ENCODE measurements at regions not wholly inside any gene's neighbourhood (a gene's known extent, or its start where the extent isn't known, plus 50 kb on each side); places are given as distances from the start of the nearest gene placed in this dataset.
"Not testable (repeated sequence)": the region's sequence is repeated elsewhere in the genome, so short reads cannot be mapped to it uniquely, and the experiment has no call there.

DNA sequence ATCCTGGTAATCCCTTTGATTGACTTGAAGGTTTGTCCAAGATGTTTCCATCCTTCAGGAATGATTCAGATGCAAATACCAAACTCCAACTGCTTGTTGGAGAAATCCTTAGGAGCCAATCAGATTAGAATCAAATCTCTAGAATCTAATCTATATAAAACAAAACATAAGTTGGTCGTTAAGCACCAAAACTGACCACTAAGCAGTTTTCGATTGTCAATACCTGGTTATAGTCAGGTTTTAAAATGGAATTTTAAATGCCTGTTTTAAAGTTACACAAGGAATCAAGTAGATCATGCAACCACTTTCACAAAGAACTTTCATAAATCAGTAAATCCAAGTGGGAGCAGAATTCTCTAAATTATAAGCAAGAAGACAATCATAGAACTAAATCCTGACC lies 236.1 kb downstream of the PARM1 start:
- Histone ChIP-seq H3K27ac (no peak overlapping the region), H3K36me3 (ENCODE audit: low read depth, missing control alignments) (no peaks in the 10 kb centered on the region), H3K27me3 (no peaks in the 10 kb centered on the region), H3K4me1 (no peaks in the 10 kb centered on the region), H3K9me3 (no peaks in the 10 kb centered on the region), H3K4me3 (no peak overlapping the region)
- WGBS, 2 donors, result 71 to 72% methylated on average over 2 of the region's 2 CpGs
- TF ChIP-seq POLR2A (IDR thresholded peaks at IDR 0.05), result no peak
- TF ChIP-seq, protein P1, sequence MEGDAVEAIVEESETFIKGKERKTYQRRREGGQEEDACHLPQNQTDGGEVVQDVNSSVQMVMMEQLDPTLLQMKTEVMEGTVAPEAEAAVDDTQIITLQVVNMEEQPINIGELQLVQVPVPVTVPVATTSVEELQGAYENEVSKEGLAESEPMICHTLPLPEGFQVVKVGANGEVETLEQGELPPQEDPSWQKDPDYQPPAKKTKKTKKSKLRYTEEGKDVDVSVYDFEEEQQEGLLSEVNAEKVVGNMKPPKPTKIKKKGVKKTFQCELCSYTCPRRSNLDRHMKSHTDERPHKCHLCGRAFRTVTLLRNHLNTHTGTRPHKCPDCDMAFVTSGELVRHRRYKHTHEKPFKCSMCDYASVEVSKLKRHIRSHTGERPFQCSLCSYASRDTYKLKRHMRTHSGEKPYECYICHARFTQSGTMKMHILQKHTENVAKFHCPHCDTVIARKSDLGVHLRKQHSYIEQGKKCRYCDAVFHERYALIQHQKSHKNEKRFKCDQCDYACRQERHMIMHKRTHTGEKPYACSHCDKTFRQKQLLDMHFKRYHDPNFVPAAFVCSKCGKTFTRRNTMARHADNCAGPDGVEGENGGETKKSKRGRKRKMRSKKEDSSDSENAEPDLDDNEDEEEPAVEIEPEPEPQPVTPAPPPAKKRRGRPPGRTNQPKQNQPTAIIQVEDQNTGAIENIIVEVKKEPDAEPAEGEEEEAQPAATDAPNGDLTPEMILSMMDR (IDR thresholded peaks at IDR 0.05), result no peak
- DNase-seq, result no peak
- intact Hi-C loops (cut with DNase I; ENCODE audit: low total_unique reads), result no loop called here

DNA sequence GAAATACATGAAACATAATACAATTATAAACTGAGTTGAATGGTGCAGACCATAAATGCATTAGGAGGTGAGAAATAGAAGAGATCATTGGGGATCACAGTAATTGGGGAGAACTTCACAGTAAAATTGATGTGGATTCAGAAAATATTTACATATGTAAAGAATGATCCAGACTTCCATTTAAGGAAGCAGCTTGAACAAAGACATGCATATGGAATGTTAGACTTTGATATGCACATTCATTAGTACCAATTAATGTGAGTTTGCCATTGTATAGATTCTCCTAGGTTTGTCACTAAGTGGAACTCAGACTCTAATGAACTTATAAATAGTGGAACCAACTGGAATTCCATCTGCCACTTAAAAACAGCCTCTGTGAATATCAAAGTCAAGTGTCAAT lies 235.6 kb downstream of the PARM1 start:
- no peak for DNase-seq
- TF ChIP-seq, protein P1 (IDR thresholded peaks at IDR 0.05), result no peak
- no peak for TF ChIP-seq POLR2A (IDR thresholded peaks at IDR 0.05)
- no peaks in the 10 kb centered on the region for H3K4me1 ChIP-seq
- no peaks in the 10 kb centered on the region for H3K27me3 ChIP-seq
- H3K36me3 ChIP-seq (ENCODE audit: low read depth, missing control alignments), result no peaks in the 10 kb centered on the region
- H3K9me3 ChIP-seq, result no peaks in the 10 kb centered on the region
- intact Hi-C loops (cut with DNase I; ENCODE audit: low total_unique reads), result no loop called here
- H3K27ac ChIP-seq, result no peak overlapping the region
- H3K4me3 ChIP-seq, result no peak overlapping the region

DNA sequence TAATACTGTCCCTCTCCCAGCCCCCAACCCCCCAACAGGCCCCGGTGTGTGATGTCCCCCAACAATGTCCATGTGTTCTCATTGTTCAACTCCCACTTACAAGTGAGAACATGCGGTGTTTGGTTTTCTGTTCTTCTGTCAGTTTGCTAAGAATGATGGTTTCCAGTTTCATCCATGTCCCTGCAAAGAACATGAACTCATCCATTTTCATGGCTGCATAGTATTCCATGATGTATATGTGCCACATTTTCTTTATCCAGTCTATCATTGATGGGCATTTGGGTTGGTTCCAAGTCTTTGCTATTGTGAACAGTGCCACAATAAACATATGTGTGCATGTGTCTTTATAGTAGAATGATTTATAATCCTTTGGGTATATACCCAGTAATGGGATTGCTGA lies 232.2 kb downstream of the PARM1 start:
- 50 to 68% methylated on average over 2 of the region's 2 CpGs for WGBS, 2 donors
- H3K36me3 ChIP-seq (ENCODE audit: low read depth, missing control alignments); H3K4me1 ChIP-seq; H3K27me3 ChIP-seq; H3K27ac ChIP-seq; H3K9me3 ChIP-seq; DNase-seq; H3K4me3 ChIP-seq; intact Hi-C loops (cut with DNase I; ENCODE audit: low total_unique reads): not testable (repeated sequence)

DNA sequence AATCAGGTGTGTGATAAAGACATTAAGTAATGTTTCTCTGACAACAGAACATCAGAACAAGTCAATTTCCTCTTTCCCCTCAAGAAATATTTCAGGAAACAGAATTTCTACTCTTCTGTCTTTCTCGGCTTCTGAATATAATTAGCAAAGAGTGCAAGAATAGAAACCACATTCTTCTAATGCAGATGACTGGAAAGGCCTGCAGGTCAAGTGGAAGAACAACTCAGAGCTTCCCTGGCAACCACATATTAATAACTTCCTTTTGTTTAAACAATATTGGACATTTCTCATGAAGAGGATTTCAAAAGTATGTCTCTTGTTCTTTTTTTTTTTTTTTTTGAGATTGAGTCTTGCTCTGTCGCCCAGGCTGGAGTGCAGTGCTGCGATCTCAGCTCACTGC lies 225.5 kb downstream of the PARM1 start:
- Histone ChIP-seq H3K27me3 (no peaks in the 10 kb centered on the region), H3K4me3 (no peak overlapping the region), H3K4me1 (no peaks in the 10 kb centered on the region), H3K36me3 (ENCODE audit: low read depth, missing control alignments) (no peaks in the 10 kb centered on the region), H3K27ac (no peak overlapping the region), H3K9me3 (no peaks in the 10 kb centered on the region)
- intact Hi-C loops (cut with DNase I; ENCODE audit: low total_unique reads), result no loop called here
- 77 to 79% methylated on average over 3 of the region's 3 CpGs for WGBS, 2 donors
- TF ChIP-seq, protein P1 (IDR thresholded peaks at IDR 0.05), result no peak
- no peak for TF ChIP-seq POLR2A (IDR thresholded peaks at IDR 0.05)
- DNase-seq, result no peak

DNA sequence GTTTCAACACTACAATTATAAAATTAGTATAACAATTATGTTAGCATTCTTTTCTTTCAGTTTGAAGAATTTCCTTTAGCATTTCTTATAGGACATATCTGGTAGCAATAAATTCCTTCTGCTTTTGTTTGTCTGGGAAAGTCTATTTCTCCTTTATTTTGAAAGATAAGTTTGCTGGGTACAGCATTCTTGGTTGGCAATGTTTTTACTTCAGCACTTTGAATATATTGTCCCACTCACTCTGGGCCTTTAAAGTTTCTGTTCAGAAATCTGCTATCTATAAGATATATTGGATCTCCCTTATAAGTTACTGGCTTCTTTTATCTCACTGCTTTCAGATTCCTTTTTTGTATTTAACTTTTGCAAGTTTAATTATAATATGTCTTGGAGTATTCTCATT lies 222.1 kb downstream of the PARM1 start:
- intact Hi-C loops (cut with DNase I; ENCODE audit: low total_unique reads), result no loop called here
- Histone ChIP-seq H3K9me3 (no peaks in the 10 kb centered on the region), H3K36me3 (ENCODE audit: low read depth, missing control alignments) (no peaks in the 10 kb centered on the region), H3K27ac (no peak overlapping the region), H3K4me1 (no peaks in the 10 kb centered on the region), H3K4me3 (no peak overlapping the region), H3K27me3 (no peaks in the 10 kb centered on the region)
- TF ChIP-seq POLR2A (IDR thresholded peaks at IDR 0.05), result no peak
- TF ChIP-seq, protein P1 (IDR thresholded peaks at IDR 0.05), result no peak
- no peak for DNase-seq

Measured in testis (tissue), 2 donors.